GM18505 (cell line): ENCODE measurements at regions not wholly inside any gene's neighbourhood (a gene's known extent, or its start where the extent isn't known, plus 50 kb on each side); places are given as distances from the start of the nearest gene placed in this dataset.

Experiments used
- ATAC-seq: cut with Tn5 transposase; IDR thresholded peaks from one replicate; pipeline ENCODE4 v1.9.1; 2021; ENCODE audit not compliant: unreplicated experiment
- POLR2A ChIP-seq: IDR thresholded peaks from 4 replicates; pipeline ENCODE4 v1.6.1; 2011; ENCODE audit warnings: borderline replicate concordance; ENCODE audit not compliant: insufficient read depth, insufficient read length; ENCODE audit errors: extremely low read depth

GRCh38 chr1:198919667-198920398 is 281.0 kb downstream of the PTPRC start:
- no peak for TF ChIP-seq POLR2A
- peak; percentile 55 for ATAC-seq

GRCh38 chr1:198922638-198923430 is 284.0 kb downstream of the PTPRC start:
- TF ChIP-seq POLR2A = no peak
- peak; percentile 71 for ATAC-seq

- ATAC-seq = no peak
- TF ChIP-seq POLR2A = no peak
These were observed 285.2 kb downstream of the PTPRC start for GRCh38 chr1:198923993-198924392.

GRCh38 chr1:198925567-198925966 is 286.7 kb downstream of the PTPRC start:
- no peak for TF ChIP-seq POLR2A
- no peak for ATAC-seq

- ATAC-seq = no peak
- TF ChIP-seq POLR2A = no peak
These were observed 288.3 kb downstream of the PTPRC start for GRCh38 chr1:198927129-198927528.

GRCh38 chr1:198929111-198929604 is 290.3 kb downstream of the PTPRC start:
- no peak for TF ChIP-seq POLR2A
- no peak for ATAC-seq

- peak; percentile 54 for ATAC-seq
- no peak for TF ChIP-seq POLR2A
These were observed 291.2 kb downstream of the PTPRC start for GRCh38 chr1:198929961-198930599.

GRCh38 chr1:198932351-198932991 is 293.6 kb downstream of the PTPRC start:
- no peak for TF ChIP-seq POLR2A
- no peak for ATAC-seq

GRCh38 chr1:198933515-198934222 is 294.8 kb downstream of the PTPRC start:
- TF ChIP-seq POLR2A = no peak
- ATAC-seq = no peak

- no peak for TF ChIP-seq POLR2A
- ATAC-seq = no peak
These were observed 295.6 kb downstream of the PTPRC start for GRCh38 chr1:198934426-198934825.

GRCh38 chr1:198934901-198935305 is 296.1 kb downstream of the PTPRC start:
- peak; percentile 28 for ATAC-seq

GRCh38 chr1:198935306-198935921 is 296.6 kb downstream of the PTPRC start:
- TF ChIP-seq POLR2A = no peak
- peak; percentile 46 for ATAC-seq

More at GRCh38 chr1:198934901-198935305, 296.1 kb downstream of the PTPRC start:
- TF ChIP-seq POLR2A = no peak

GRCh38 chr1:198936371-198937083 is 297.7 kb downstream of the PTPRC start:
- ATAC-seq = no peak
- TF ChIP-seq POLR2A = no peak
